ENCODE measurements at regions not wholly inside any gene's neighbourhood (a gene's known extent, or its start where the extent isn't known, plus 50 kb on each side); places are given as distances from the start of the nearest gene placed in this dataset.

- H3K14ac ChIP-seq (ENCODE audit: low read length): no peak overlapping the region
- no peak overlapping the region for H3K4ac ChIP-seq (ENCODE audit: low read length)
- no peak overlapping the region for H2BK120ac ChIP-seq (ENCODE audit: low read depth, low read length)
- no peak overlapping the region for H3K4me3 ChIP-seq (ENCODE audit: low read length in 2 of 2)
- H3K9ac ChIP-seq (ENCODE audit: low read depth, low read length, poor library complexity): no peak overlapping the region
- H3K9me3 ChIP-seq (replicated peaks in 1 of 2; ENCODE audit: control insufficient read depth in 2 of 2, insufficient read depth in 1 of 2, low read depth in 1 of 2, low read length in 2 of 2): peaks cover 3 to 16% of the 10 kb centered on the region in 2 donors
- H2BK12ac ChIP-seq (ENCODE audit: low read length): peak overlapping the region; percentile 73
- peak overlapping the region; percentile 97 for H2AK5ac ChIP-seq (ENCODE audit: low read depth, low read length)
- peaks cover 0 to 7% of the 10 kb centered on the region in 2 donors for H3K4me1 ChIP-seq (ENCODE audit: control insufficient read depth in 2 of 2, insufficient read depth in 1 of 2, low read depth in 1 of 2, low read length in 2 of 2)
- H3K27ac ChIP-seq (replicated peaks; ENCODE audit: low read length): no peak overlapping the region
- peaks cover 2% of the 10 kb centered on the region for H3K79me1 ChIP-seq (ENCODE audit: low read depth, low read length)
- H3K27me3 ChIP-seq (ENCODE audit: control insufficient read depth in 3 of 3, insufficient read depth in 3 of 3, low read depth in 1 of 3, low read length in 3 of 3): peaks cover 0 to 5% (median 0%) of the 10 kb centered on the region in 3 experiments
- WGBS, 2 donors (ENCODE audit: extremely low coverage in 2 of 2, insufficient read length in 2 of 2, insufficient replicate concordance in 1 of 2): no CpG with 5 or more reads among the region's 33 CpGs
- DNase-seq (ENCODE audit: low spot score): no peak
- H3K36me3 ChIP-seq (replicated peaks in 1 of 2; ENCODE audit: control insufficient read depth in 2 of 2, insufficient read depth in 2 of 2, low read length in 2 of 2): no peaks in the 10 kb centered on the region
- peak overlapping the region; percentile 48 for H4K8ac ChIP-seq (ENCODE audit: low read depth, low read length)
- H3K4me2 ChIP-seq (ENCODE audit: insufficient read depth, low read length, poor library complexity, severe bottlenecking): no peak overlapping the region
- peak overlapping the region; percentile 58 for H2BK15ac ChIP-seq (ENCODE audit: low read length)
- H3K23ac ChIP-seq (ENCODE audit: low read depth, low read length, poor library complexity): peak overlapping the region; percentile 55
- H3K18ac ChIP-seq (ENCODE audit: low read length): peak overlapping the region; percentile 71
- H4K91ac ChIP-seq (ENCODE audit: low read depth, low read length, poor library complexity): no peak overlapping the region
- H2AFZ ChIP-seq (ENCODE audit: low read length): no peak overlapping the region
- H2BK5ac ChIP-seq (ENCODE audit: low read length): peak overlapping the region; percentile 53
These were observed 97.3 kb downstream of the PDGFA start for GRCh38 chr7:422191-422885.

GRCh38 chr7:422886-423225 is 96.8 kb downstream of the PDGFA start:
- H3K4me2 ChIP-seq (ENCODE audit: insufficient read depth, low read length, poor library complexity, severe bottlenecking): no peak overlapping the region
- WGBS, 2 donors (ENCODE audit: extremely low coverage in 2 of 2, insufficient read length in 2 of 2, insufficient replicate concordance in 1 of 2): no CpG with 5 or more reads among the region's 15 CpGs
- no peak for DNase-seq (ENCODE audit: low spot score)
- peaks cover 0 to 7% of the 10 kb centered on the region in 2 donors for H3K4me1 ChIP-seq (ENCODE audit: control insufficient read depth in 2 of 2, insufficient read depth in 1 of 2, low read depth in 1 of 2, low read length in 2 of 2)
- peak overlapping the region; percentile 73 for H2BK12ac ChIP-seq (ENCODE audit: low read length)
- H3K4me3 ChIP-seq (ENCODE audit: low read length in 2 of 2): no peak overlapping the region
- no peak overlapping the region for H4K91ac ChIP-seq (ENCODE audit: low read depth, low read length, poor library complexity)
- no peak overlapping the region for H3K4ac ChIP-seq (ENCODE audit: low read length)
- H3K27ac ChIP-seq (replicated peaks; ENCODE audit: low read length): no peak overlapping the region
- H3K36me3 ChIP-seq (replicated peaks in 1 of 2; ENCODE audit: control insufficient read depth in 2 of 2, insufficient read depth in 2 of 2, low read length in 2 of 2): no peaks in the 10 kb centered on the region
- H3K23ac ChIP-seq (ENCODE audit: low read depth, low read length, poor library complexity): peak overlapping the region; percentile 55
- no peak overlapping the region for H2BK15ac ChIP-seq (ENCODE audit: low read length)
- H2BK5ac ChIP-seq (ENCODE audit: low read length): peak overlapping the region; percentile 53
- H2AK5ac ChIP-seq (ENCODE audit: low read depth, low read length): peak overlapping the region; percentile 97
- H3K9me3 ChIP-seq (replicated peaks in 1 of 2; ENCODE audit: control insufficient read depth in 2 of 2, insufficient read depth in 1 of 2, low read depth in 1 of 2, low read length in 2 of 2): peaks cover 1 to 13% of the 10 kb centered on the region in 2 donors
- H4K8ac ChIP-seq (ENCODE audit: low read depth, low read length): no peak overlapping the region
- peaks cover 0 to 5% (median 0%) of the 10 kb centered on the region in 3 experiments for H3K27me3 ChIP-seq (ENCODE audit: control insufficient read depth in 3 of 3, insufficient read depth in 3 of 3, low read depth in 1 of 3, low read length in 3 of 3)
- H2BK120ac ChIP-seq (ENCODE audit: low read depth, low read length): no peak overlapping the region
- H3K79me1 ChIP-seq (ENCODE audit: low read depth, low read length): peaks cover 2% of the 10 kb centered on the region
- no peak overlapping the region for H3K14ac ChIP-seq (ENCODE audit: low read length)
- H3K9ac ChIP-seq (ENCODE audit: low read depth, low read length, poor library complexity): no peak overlapping the region
- H3K18ac ChIP-seq (ENCODE audit: low read length): no peak overlapping the region
- H2AFZ ChIP-seq (ENCODE audit: low read length): no peak overlapping the region

- Histone ChIP-seq H3K4me2 (ENCODE audit: insufficient read depth, low read length, poor library complexity, severe bottlenecking) (no peak overlapping the region), H2BK15ac (ENCODE audit: low read length) (peak overlapping the region; percentile 97), H2BK5ac (ENCODE audit: low read length) (peak overlapping the region; percentile 71), H3K4me3 (ENCODE audit: low read length in 2 of 2) (no peak overlapping the region), H3K23ac (ENCODE audit: low read depth, low read length, poor library complexity) (no peak overlapping the region), H2AFZ (ENCODE audit: low read length) (no peak overlapping the region), H3K4ac (ENCODE audit: low read length) (no peak overlapping the region), H4K8ac (ENCODE audit: low read depth, low read length) (no peak overlapping the region), H3K79me1 (ENCODE audit: low read depth, low read length) (peaks cover 2% of the 10 kb centered on the region), H3K36me3 (replicated peaks in 1 of 2; ENCODE audit: control insufficient read depth in 2 of 2, insufficient read depth in 2 of 2, low read length in 2 of 2) (no peaks in the 10 kb centered on the region), H3K27ac (replicated peaks; ENCODE audit: low read length) (no peak overlapping the region), H3K4me1 (ENCODE audit: control insufficient read depth in 2 of 2, insufficient read depth in 1 of 2, low read depth in 1 of 2, low read length in 2 of 2) (peaks cover 0 to 7% of the 10 kb centered on the region in 2 donors), H2AK5ac (ENCODE audit: low read depth, low read length) (peak overlapping the region; percentile 97), H3K18ac (ENCODE audit: low read length) (peak overlapping the region; percentile 71), H2BK120ac (ENCODE audit: low read depth, low read length) (peak overlapping the region; percentile 35), H3K9me3 (replicated peaks in 1 of 2; ENCODE audit: control insufficient read depth in 2 of 2, insufficient read depth in 1 of 2, low read depth in 1 of 2, low read length in 2 of 2) (peaks cover 0 to 9% of the 10 kb centered on the region in 2 donors), H3K14ac (ENCODE audit: low read length) (peak overlapping the region; percentile 82), H4K91ac (ENCODE audit: low read depth, low read length, poor library complexity) (no peak overlapping the region), H3K9ac (ENCODE audit: low read depth, low read length, poor library complexity) (no peak overlapping the region), H2BK12ac (ENCODE audit: low read length) (no peak overlapping the region), H3K27me3 (ENCODE audit: control insufficient read depth in 3 of 3, insufficient read depth in 3 of 3, low read depth in 1 of 3, low read length in 3 of 3) (peaks cover 0 to 5% (median 0%) of the 10 kb centered on the region in 3 experiments)
- WGBS, 2 donors (ENCODE audit: extremely low coverage in 2 of 2, insufficient read length in 2 of 2, insufficient replicate concordance in 1 of 2): no CpG with 5 or more reads among the region's 28 CpGs
- no peak for DNase-seq (ENCODE audit: low spot score)
These were observed 96.1 kb downstream of the PDGFA start for GRCh38 chr7:423312-424260.

Data from neuronal stem cell (in vitro differentiated cells).